Erythroblast (primary cell): ENCODE measurements at regions not wholly inside any gene's neighbourhood (a gene's known extent, or its start where the extent isn't known, plus 50 kb on each side); places are given as distances from the start of the nearest gene placed in this dataset.

Experiments used
- GATA1 ChIP-seq: IDR thresholded peaks from 2 replicates; pipeline ENCODE4 v1.6.1; 2011; ENCODE audit warnings: low read depth, mild to moderate bottlenecking, control low read depth, low read length, moderate library complexity
- POLR2A ChIP-seq: IDR thresholded peaks from 2 replicates; pipeline ENCODE4 v1.6.1; 2011; ENCODE audit warnings: mild to moderate bottlenecking, low read length

DNA sequence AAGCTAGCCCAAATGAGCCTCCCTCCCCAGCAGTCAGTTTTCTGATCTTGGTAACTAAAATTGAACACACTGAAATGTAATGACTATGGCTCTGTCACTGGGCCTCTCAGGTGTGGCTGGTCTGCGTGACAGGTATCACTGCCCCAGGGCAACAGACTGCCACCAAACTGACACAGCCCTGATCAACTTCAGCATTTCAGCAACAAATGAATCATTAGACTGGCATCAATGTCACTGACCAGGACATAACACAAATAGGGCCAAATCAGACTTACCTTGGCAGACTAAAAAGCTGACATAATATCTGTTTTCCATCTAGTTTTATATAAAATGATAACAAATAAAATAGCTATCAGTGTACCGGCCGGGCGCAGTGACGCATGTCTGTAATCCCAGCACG, 290.8 kb upstream of the CHAC2 start:
- TF ChIP-seq POLR2A (no peak), GATA1 (no peak)
